NB4 (cell line): ENCODE measurements at regions not wholly inside any gene's neighbourhood (a gene's known extent, or its start where the extent isn't known, plus 50 kb on each side); places are given as distances from the start of the nearest gene placed in this dataset.

Experiments
- DNase-seq: peaks from one replicate; pipeline ENCODE4 v3.0.0; 2010; ENCODE audit warnings: low read depth
- H3K4me3 ChIP-seq: one replicate; pipeline ENCODE4 v1.5.1; 2011; ENCODE audit warnings: mild to moderate bottlenecking, low read depth, low read length, moderate library complexity
- MYC ChIP-seq: IDR thresholded peaks from 2 replicates; pipeline ENCODE4 v1.6.1; 2011; ENCODE audit warnings: low read depth, low read length
- POLR2A ChIP-seq: IDR thresholded peaks from 2 replicates; pipeline ENCODE4 v1.6.1; 2011; ENCODE audit warnings: mild to moderate bottlenecking; ENCODE audit not compliant: insufficient read length; ENCODE audit errors: extremely low read depth
- TF ChIP-seq, protein P1 (sequence below): IDR thresholded peaks from one replicate; pipeline ENCODE4 v1.5.1; 2012; ENCODE audit warnings: low read depth, low read length
- TF ChIP-seq, protein P2 (sequence below): IDR thresholded peaks from 2 replicates; pipeline ENCODE4 v1.6.1; 2011; ENCODE audit warnings: low read depth, low read length

DNA sequence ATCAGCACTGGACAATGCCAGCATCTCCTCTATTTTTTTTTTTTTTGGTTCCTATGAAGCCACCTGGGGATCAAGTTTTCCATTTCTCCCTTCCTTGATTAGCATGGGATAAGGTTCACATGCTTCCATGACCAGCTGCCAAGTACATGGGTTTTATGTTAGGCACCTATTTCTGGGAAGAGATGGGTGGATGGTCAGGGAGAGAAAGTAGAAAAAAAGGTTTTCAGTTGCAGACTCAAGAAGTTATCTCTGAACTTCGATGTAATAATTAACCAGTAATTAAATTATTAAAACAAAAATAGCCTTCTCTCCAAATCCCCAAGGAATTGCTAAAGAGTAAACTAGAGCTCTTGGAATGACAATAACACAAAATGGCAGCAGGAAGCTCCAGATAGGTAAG, 164.9 kb upstream of the MAF start:
- no peak for TF ChIP-seq POLR2A
- no peak for TF ChIP-seq MYC
- TF ChIP-seq, protein P1, sequence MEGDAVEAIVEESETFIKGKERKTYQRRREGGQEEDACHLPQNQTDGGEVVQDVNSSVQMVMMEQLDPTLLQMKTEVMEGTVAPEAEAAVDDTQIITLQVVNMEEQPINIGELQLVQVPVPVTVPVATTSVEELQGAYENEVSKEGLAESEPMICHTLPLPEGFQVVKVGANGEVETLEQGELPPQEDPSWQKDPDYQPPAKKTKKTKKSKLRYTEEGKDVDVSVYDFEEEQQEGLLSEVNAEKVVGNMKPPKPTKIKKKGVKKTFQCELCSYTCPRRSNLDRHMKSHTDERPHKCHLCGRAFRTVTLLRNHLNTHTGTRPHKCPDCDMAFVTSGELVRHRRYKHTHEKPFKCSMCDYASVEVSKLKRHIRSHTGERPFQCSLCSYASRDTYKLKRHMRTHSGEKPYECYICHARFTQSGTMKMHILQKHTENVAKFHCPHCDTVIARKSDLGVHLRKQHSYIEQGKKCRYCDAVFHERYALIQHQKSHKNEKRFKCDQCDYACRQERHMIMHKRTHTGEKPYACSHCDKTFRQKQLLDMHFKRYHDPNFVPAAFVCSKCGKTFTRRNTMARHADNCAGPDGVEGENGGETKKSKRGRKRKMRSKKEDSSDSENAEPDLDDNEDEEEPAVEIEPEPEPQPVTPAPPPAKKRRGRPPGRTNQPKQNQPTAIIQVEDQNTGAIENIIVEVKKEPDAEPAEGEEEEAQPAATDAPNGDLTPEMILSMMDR = no peak
- TF ChIP-seq, protein P2, sequence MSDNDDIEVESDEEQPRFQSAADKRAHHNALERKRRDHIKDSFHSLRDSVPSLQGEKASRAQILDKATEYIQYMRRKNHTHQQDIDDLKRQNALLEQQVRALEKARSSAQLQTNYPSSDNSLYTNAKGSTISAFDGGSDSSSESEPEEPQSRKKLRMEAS = no peak
- H3K4me3 ChIP-seq = no peak overlapping the region
- DNase-seq = no peak

DNA sequence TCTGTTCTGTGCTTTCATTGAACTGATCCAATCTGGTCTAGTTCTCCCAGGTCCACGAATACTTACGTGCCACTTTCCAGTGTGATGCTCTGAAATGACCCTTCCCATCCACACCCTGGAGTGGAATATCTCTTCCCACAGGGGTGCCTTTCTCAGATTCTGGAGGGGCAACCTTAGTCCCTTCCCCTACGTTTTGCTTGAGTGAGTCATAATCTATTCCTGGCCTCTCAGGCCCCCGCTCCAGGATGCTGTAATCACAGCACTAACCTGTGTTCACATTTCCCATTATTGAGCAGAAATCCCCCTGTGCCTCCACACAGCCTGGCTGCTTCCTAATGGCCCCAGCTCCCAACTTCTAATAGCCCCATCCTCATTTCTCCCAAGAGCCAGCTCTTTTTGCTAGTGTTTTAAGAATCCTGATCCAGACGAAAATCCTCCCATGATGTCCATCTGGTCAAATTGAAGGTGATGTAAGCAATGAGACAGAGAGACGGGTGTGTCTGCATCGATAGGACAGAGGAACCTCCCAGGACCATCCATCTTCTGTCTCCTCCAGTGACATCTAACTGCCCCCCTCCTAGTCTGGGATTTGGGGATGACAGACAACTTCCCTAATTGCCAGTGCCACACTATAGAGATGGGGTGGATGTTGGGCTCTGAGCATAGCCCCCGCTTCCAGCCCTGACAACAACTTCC, 164.0 kb upstream of the MAF start:
- no peak for DNase-seq
- H3K4me3 ChIP-seq = no peak overlapping the region
- TF ChIP-seq, protein P1 = no peak
- TF ChIP-seq, protein P2 = no peak
- TF ChIP-seq MYC (no peak), POLR2A (no peak)

DNA sequence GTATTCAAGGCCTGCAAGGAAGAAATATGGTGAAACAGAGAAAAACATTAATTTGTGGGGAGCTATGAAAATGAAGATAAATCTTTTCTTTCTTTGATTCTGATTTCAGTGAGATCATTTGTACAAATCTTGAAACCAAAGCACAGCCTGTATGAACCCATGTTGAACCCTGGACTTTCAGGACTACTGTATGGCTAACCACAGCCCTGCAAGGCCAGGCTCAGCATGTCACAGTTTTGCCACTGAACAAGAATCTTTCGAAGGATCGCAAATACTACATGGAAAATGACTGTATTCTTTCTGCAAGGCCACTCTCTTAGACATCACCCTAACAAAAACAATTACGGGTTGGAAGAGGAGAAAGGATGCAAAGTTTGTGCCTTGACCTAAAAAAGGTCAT, 161.7 kb upstream of the MAF start:
- DNase-seq = no peak
- no peak overlapping the region for H3K4me3 ChIP-seq
- TF ChIP-seq, protein P1 = no peak
- TF ChIP-seq MYC (no peak), POLR2A (no peak)
- TF ChIP-seq, protein P2 = no peak

DNA sequence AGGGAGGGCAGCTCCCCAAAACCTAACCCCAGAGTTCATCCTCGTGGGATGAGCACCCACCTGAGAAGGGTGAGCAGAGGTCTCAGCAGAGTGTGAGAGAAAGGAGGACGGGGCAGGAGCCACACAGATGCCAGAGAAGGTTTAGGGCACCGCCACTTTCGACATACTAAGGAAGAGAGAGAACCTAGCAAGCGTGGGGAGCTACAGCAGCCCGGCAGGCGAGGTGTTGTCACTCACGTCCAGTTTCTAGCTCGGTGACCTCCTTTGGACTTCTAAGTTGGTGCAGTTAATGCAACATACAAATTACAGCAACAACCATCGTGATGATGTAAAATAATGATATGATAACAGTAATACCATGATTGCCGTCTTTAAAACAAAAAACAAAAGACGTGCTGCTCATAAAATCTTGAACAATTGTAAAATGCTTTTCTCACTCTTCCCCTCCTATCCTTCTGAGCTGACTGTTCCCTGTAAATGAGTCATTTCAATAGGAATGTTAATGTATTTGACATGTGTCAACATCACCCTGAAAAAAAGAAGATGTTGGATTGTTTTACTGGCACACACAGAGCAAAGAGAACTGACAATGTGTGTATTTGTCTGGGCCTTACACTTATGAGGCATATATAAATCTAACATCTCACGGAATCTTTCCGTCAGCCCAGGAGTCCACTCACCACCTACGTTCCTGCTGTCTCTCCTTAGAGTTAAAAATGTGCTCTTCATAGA, 158.2 kb upstream of the MAF start:
- TF ChIP-seq POLR2A (no peak), MYC (no peak)
- TF ChIP-seq, protein P1 = no peak
- TF ChIP-seq, protein P2 = no peak
- no peak for DNase-seq
- no peak overlapping the region for H3K4me3 ChIP-seq

DNA sequence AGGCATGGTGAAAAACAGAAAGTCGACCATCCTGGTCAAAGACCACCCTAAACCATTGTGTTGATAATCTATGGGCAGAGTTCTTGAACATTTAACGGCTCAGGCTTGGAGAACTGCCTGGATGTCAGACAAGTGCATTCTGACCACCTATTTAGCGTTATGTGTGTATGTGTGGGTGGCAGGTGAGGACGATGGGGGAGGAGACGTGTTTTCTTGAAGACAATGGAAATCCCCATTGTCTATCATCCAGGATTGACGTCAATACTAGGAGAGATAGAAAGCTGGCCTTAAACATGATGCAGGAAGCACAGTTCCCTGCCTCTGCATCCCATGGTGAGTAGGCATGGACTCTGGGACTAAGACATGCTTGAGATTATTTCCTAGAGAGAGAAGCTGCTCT, 157.4 kb upstream of the MAF start:
- no peak for DNase-seq
- TF ChIP-seq, protein P1 = no peak
- no peak for TF ChIP-seq MYC
- TF ChIP-seq, protein P2 = no peak
- no peak for TF ChIP-seq POLR2A
- no peak overlapping the region for H3K4me3 ChIP-seq
